ENCODE measurements at regions not wholly inside any gene's neighbourhood (a gene's known extent, or its start where the extent isn't known, plus 50 kb on each side); places are given as distances from the start of the nearest gene placed in this dataset.
"Not testable (repeated sequence)": the region's sequence is repeated elsewhere in the genome, so short reads cannot be mapped to it uniquely, and the experiment has no call there.

DNA sequence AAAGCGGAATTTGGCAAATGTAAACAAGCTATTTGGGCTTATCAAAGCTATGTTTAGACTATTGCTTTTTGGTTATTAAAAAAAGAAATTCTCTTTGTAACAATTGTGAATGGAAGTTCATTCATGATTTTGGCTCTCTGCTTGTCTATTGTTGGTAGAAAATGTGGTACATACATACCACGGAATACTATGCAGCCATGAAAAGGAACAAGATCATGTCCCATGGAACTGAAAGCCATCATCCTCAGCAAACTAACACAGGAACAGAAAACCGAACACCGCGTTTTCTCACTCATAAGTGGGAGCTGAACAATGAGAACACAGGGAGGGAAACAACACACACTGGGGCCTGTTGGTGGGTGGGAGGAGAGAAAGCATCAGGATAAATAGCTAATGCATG lies 465.4 kb downstream of the SETD4 start:
- no peak for DNase-seq (ENCODE audit: low spot score in 2 of 2)
- WGBS, 2 donors: 94 to 99% methylated on average over 5 of the region's 5 CpGs
- TF ChIP-seq CTCF (IDR thresholded peaks at IDR 0.05): no peak
- TF ChIP-seq POLR2A (IDR thresholded peaks at IDR 0.05): no peak
- intact Hi-C loops (cut with DNase I; ENCODE audit: low total_unique reads): no loop called here
- no peak overlapping the region for H3K4me3 ChIP-seq (ENCODE audit: low read depth, poor library complexity, severe bottlenecking)

- H3K4me3 ChIP-seq (ENCODE audit: low read depth, poor library complexity, severe bottlenecking): no peak overlapping the region
- TF ChIP-seq CTCF (IDR thresholded peaks at IDR 0.05) (no peak), POLR2A (IDR thresholded peaks at IDR 0.05) (no peak)
- intact Hi-C loops (cut with DNase I; ENCODE audit: low total_unique reads): no loop called here
- WGBS, 2 donors: 43 to 47% methylated on average over 5 of the region's 5 CpGs
- no peak for DNase-seq (ENCODE audit: low spot score in 2 of 2)
These were observed 467.3 kb downstream of the SETD4 start for GRCh38 chr21:35593000-35593502.

GRCh38 chr21:35590284-35590683 lies 470.0 kb downstream of the SETD4 start:
- intact Hi-C loops (cut with DNase I; ENCODE audit: low total_unique reads); H3K4me3 ChIP-seq (ENCODE audit: low read depth, poor library complexity, severe bottlenecking): not testable (repeated sequence)
- WGBS, 2 donors: 87 to 94% methylated on average over 3 of the region's 3 CpGs

DNA sequence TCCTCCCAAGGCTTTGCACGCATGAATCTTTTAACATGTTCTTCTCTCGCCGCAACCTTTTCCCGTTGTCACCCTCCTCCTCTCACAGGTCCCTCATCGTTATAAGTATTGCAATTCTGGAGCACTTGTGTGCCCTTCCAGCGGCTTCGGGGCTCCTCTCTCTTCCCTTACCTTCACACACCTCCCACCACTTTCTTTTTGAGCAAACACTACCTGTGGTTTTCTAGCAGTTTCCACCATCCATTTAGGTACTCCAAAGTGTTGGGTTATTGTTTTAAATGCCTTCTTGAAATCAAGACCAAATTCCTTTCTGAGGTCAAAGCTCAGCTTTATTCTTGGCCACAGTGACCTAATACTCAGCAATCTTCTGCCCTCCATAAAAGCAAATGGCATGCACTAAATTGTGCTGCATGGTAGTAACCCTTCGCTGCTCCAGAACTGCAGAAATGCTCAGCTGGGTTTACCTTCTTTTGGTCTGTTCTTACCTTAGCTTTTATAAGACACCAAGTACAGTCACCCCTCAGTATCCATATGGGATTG lies 472.4 kb downstream of the SETD4 start:
- intact Hi-C loops (cut with DNase I; ENCODE audit: low total_unique reads): no loop called here
- DNase-seq (ENCODE audit: low spot score in 2 of 2): no peak
- TF ChIP-seq POLR2A (IDR thresholded peaks at IDR 0.05): no peak
- 90 to 95% methylated on average over 8 of the region's 8 CpGs for WGBS, 2 donors
- H3K4me3 ChIP-seq (ENCODE audit: low read depth, poor library complexity, severe bottlenecking): no peak overlapping the region

More at GRCh38 chr21:35590284-35590683, 470.0 kb downstream of the SETD4 start:
- not testable (repeated sequence) for DNase-seq (ENCODE audit: low spot score in 2 of 2)

DNA sequence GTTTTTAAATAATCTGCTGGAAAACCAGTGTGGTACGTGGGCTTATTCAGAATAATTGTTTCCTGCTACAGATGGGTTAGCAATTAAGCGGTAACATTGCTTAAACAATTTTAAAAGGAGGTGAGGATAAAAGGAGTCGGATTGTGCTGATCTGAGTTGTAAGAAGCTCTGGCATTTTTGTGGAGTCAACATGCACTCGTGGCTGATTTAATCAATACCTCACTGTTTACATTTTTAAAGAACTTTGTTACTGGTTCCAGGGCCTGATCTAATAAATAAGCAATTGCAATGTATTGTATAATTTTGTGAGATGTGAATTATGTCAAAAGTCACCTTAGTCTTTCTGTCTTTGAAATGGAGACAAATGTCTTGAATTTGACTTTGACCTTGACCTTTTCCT lies 474.0 kb downstream of the SETD4 start:
- intact Hi-C loops (cut with DNase I; ENCODE audit: low total_unique reads): no loop called here
- no peak for TF ChIP-seq CTCF (IDR thresholded peaks at IDR 0.05)
- WGBS, 2 donors: 70 to 73% methylated on average over 4 of the region's 4 CpGs
- no peak for DNase-seq (ENCODE audit: low spot score in 2 of 2)
- no peak overlapping the region for H3K4me3 ChIP-seq (ENCODE audit: low read depth, poor library complexity, severe bottlenecking)

DNA sequence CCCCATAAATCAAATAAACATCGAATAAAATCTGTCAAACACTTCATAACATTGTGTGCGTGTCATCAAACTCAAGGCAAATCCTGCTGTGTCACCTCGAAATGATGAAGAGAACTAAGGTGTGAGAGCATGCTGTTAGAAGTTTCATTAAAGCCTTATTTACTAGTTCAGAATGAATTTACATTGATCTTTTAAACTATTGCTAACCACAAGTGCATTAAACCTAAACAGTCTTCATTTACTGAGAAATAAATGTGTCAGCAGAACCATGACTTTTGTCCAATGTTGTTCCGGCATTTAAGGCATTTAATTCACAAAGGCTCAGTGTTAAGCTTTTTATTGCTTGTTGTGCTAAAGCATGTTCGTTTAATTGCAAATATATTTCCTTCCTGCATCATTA lies 474.4 kb downstream of the SETD4 start:
- 60 to 62% methylated on average over 5 of the region's 5 CpGs for WGBS, 2 donors
- DNase-seq (ENCODE audit: low spot score in 2 of 2): no peak
- no peak overlapping the region for H3K4me3 ChIP-seq (ENCODE audit: low read depth, poor library complexity, severe bottlenecking)
- no peak for TF ChIP-seq CTCF (IDR thresholded peaks at IDR 0.05)
- intact Hi-C loops (cut with DNase I; ENCODE audit: low total_unique reads): no loop called here

GRCh38 chr21:35585155-35585554 lies 475.2 kb downstream of the SETD4 start:
- no peak for DNase-seq (ENCODE audit: low spot score in 2 of 2)
- WGBS, 2 donors: 66 to 78% methylated on average over 6 of the region's 6 CpGs
- intact Hi-C loops (cut with DNase I; ENCODE audit: low total_unique reads): no loop called here
- no peak overlapping the region for H3K4me3 ChIP-seq (ENCODE audit: low read depth, poor library complexity, severe bottlenecking)
- TF ChIP-seq CTCF (IDR thresholded peaks at IDR 0.05) (no peak), POLR2A (IDR thresholded peaks at IDR 0.05) (no peak)
